ENCODE measurements at regions not wholly inside any gene's neighbourhood (a gene's known extent, or its start where the extent isn't known, plus 50 kb on each side); places are given as distances from the start of the nearest gene placed in this dataset.
A peak's percentile ranks its signal among the peaks of the same experiment; 100 is the strongest.

- Histone ChIP-seq H3K9me3 (ENCODE audit: insufficient read depth in 2 of 2, low read depth in 1 of 2, low read length in 1 of 2) (no peaks in the 10 kb centered on the region), H3K4me3 (ENCODE audit: extremely low read depth in 1 of 4, insufficient read depth in 2 of 4, low read depth in 3 of 4, low read length in 4 of 4) (no peak overlapping the region), H3K36me3 (ENCODE audit: control insufficient read depth in 2 of 4, insufficient read depth in 4 of 4, low read length in 3 of 4) (no peaks in the 10 kb centered on the region), H3K23ac (ENCODE audit: insufficient read length) (no peak overlapping the region), H3K4me1 (replicated peaks in 1 of 4; ENCODE audit: control insufficient read depth in 3 of 4, insufficient read depth in 4 of 4, low read length in 3 of 4) (no peaks in the 10 kb centered on the region), H3K56ac (replicated peaks; ENCODE audit: insufficient read length, low read depth, low read length) (no peak overlapping the region), H3K79me1 (ENCODE audit: low read depth, low read length) (no peaks in the 10 kb centered on the region), H2BK5ac (ENCODE audit: low read depth, low read length) (no peak overlapping the region), H2BK120ac (replicated peaks; ENCODE audit: low read depth, low read length) (no peak overlapping the region), H3K79me2 (ENCODE audit: control insufficient read depth in 1 of 2, insufficient read depth in 2 of 2, low read length in 2 of 2) (no peaks in the 10 kb centered on the region), H4K91ac (replicated peaks; ENCODE audit: insufficient read length, low read length) (no peak overlapping the region), H2BK12ac (ENCODE audit: low read depth, low read length) (no peak overlapping the region), H2BK20ac (ENCODE audit: low read length) (no peak overlapping the region), H2AK5ac (ENCODE audit: low read depth, low read length) (no peak overlapping the region), H3K27me3 (replicated peaks in 1 of 4; ENCODE audit: control insufficient read depth in 3 of 4, extremely low read depth in 1 of 4, insufficient read depth in 3 of 4, low read length in 3 of 4) (no peaks in the 10 kb centered on the region), H4K8ac (ENCODE audit: extremely low read depth, insufficient read depth, low read length) (no peak overlapping the region), H4K5ac (ENCODE audit: insufficient read length, low read depth, low read length) (no peak overlapping the region), H3K4ac (replicated peaks; ENCODE audit: insufficient read length, low read depth, low read length) (no peak overlapping the region), H3K27ac (ENCODE audit: low read depth, low read length) (no peak overlapping the region), H2AFZ (ENCODE audit: low read length) (peak overlapping the region; percentile 68; the same call in 1 of the 2 replicates), H2BK15ac (ENCODE audit: low read length) (no peak overlapping the region), H4K20me1 (replicated peaks in 1 of 2; ENCODE audit: control insufficient read depth in 1 of 2, insufficient read depth in 2 of 2, low read length in 2 of 2) (no peaks in the 10 kb centered on the region), H3K14ac (ENCODE audit: insufficient read length) (no peak overlapping the region), H3K18ac (ENCODE audit: extremely low read depth, low read length) (no peak overlapping the region), H3K23me2 (ENCODE audit: low read depth, low read length) (no peaks in the 10 kb centered on the region), H3K4me2 (ENCODE audit: insufficient read depth in 1 of 2, low read depth in 2 of 2, low read length in 2 of 2) (no peak overlapping the region), H3K9ac (replicated peaks in 1 of 4; ENCODE audit: extremely low read depth in 1 of 4, low read depth in 3 of 4, low read length in 3 of 4) (no peak overlapping the region)
- WGBS, 2 experiments (ENCODE audit: extremely low coverage in 1 of 2, insufficient coverage in 1 of 2, insufficient read length in 1 of 2, insufficient replicate concordance in 2 of 2, low coverage in 1 of 2, low lambda C conversion rate in 2 of 2, missing lambda C conversion rate in 1 of 2): 84% methylated on average over 12 of the region's 12 CpGs; no CpG with 5 or more reads in 1 of the 2 experiments
- DNase-seq (ENCODE audit: low read depth in 1 of 2, low spot score in 2 of 2): no peak
- FAIRE-seq: no peak
- ChIA-PET CTCF (ENCODE audit: partially characterized antibody) (no interaction called here), POLR2A (ENCODE audit: partially characterized antibody) (no interaction called here)
- no peak for TF ChIP-seq EGR1 (IDR thresholded peaks at IDR 0.05; ENCODE audit: borderline replicate concordance, low read depth, low read length)
- TF ChIP-seq TAF1 (IDR thresholded peaks at IDR 0.05; ENCODE audit: low read depth, low read length): no peak
- TF ChIP-seq RFX5 (IDR thresholded peaks at IDR 0.05; ENCODE audit: borderline replicate concordance, low read depth, low read length): no peak
- TF ChIP-seq SP1 (IDR thresholded peaks at IDR 0.05; ENCODE audit: low read depth, low read length): no peak
- TF ChIP-seq CTCF (IDR thresholded peaks at IDR 0.05; ENCODE audit: control extremely low read depth in 1 of 3, insufficient read depth in 1 of 3, low read depth in 1 of 3, low read length in 3 of 3): no peak
- TF ChIP-seq SP2 (IDR thresholded peaks at IDR 0.05; ENCODE audit: low read length): no peak
- no peak for TF ChIP-seq USF2 (IDR thresholded peaks at IDR 0.05; ENCODE audit: low read length)
- no peak for TF ChIP-seq GTF2F1 (IDR thresholded peaks at IDR 0.05; ENCODE audit: borderline replicate concordance, low read depth, low read length)
- no peak for TF ChIP-seq SAP30 (IDR thresholded peaks at IDR 0.05; ENCODE audit: insufficient read depth, insufficient replicate concordance, low read length)
Measured at GRCh38 chr5:99945478-99946442, 589.4 kb upstream of the FAM174A start.

All from H1 (cell line).